Heart left ventricle (tissue), 16 donors: ENCODE measurements at regions not wholly inside any gene's neighbourhood (a gene's known extent, or its start where the extent isn't known, plus 50 kb on each side); places are given as distances from the start of the nearest gene placed in this dataset.

Experiments
- ATAC-seq, 4 donors: fragments of 200-7000 bp; cut with Tn5 transposase; one replicate each; pipeline ENCODE4 v1.9.1; 2020 to 2022; ENCODE audit warnings: moderate library complexity in 4 of 4, mild to moderate bottlenecking in 3 of 4, moderate number of reproducible peaks in 1 of 4
- DNase-seq, 5 donors: peaks; one replicate each; pipeline ENCODE4 v3.0.0-alpha.2; 2020
- H3K27ac ChIP-seq, 12 donors: fragments of 200-600 bp; sonication (generic) in 4 of 12; one replicate each; pipeline versions ENCODE4 v1.5.0 to v1.8.0; 2016 to 2022; ENCODE audit warnings: mild to moderate bottlenecking in 2 of 12
- H3K27me3 ChIP-seq, 9 donors: fragments of 200-600 bp; sonication (generic) in 2 of 9; one replicate each; pipeline versions ENCODE4 v1.5.1 to v1.8.0; 2016 to 2022; ENCODE audit warnings: mild to moderate bottlenecking in 3 of 9
- H3K36me3 ChIP-seq, 9 donors: fragments of 200-600 bp; sonication (generic) in 2 of 9; one replicate each; pipeline versions ENCODE4 v1.5.0 to v1.8.0; 2018 to 2022; ENCODE audit warnings: mild to moderate bottlenecking in 2 of 9
- H3K4me1 ChIP-seq, 12 donors: fragments of 200-600 bp; sonication (generic) in 4 of 12; one replicate each; pipeline versions ENCODE4 v1.5.0 to v1.8.0; 2016 to 2022; ENCODE audit warnings: mild to moderate bottlenecking in 3 of 12
- H3K4me3 ChIP-seq, 12 donors: fragments of 200-600 bp; sonication (generic) in 4 of 12; one replicate each; pipeline versions ENCODE4 v1.5.0 to v1.8.0; 2017 to 2022; ENCODE audit warnings: mild to moderate bottlenecking in 9 of 12, moderate library complexity in 4 of 12
- H3K9me3 ChIP-seq, 12 donors: fragments of 200-600 bp; sonication (generic) in 4 of 12; one replicate each; pipeline versions ENCODE4 v1.5.0 to v1.8.0; 2016 to 2022; ENCODE audit warnings: mild to moderate bottlenecking in 1 of 12
- CTCF ChIP-seq, 12 donors: fragments of 200-600 bp; sonication (generic) in 4 of 12; IDR thresholded peaks; one replicate each; pipeline versions ENCODE4 v1.5.0 to v1.8.0; 2018 to 2022; ENCODE audit warnings: antibody characterized with exemption in 12 of 12, mild to moderate bottlenecking in 5 of 12
- POLR2A ChIP-seq, 2 donors: fragments of 450-650 bp; IDR thresholded peaks; one replicate each; pipeline ENCODE4 v1.6.1; 2017; ENCODE audit warnings: antibody characterized with exemption in 2 of 2, mild to moderate bottlenecking in 2 of 2, moderate library complexity in 2 of 2
- WGBS, 4 donors: extraction: QIAGEN DNeasy Blood & Tissue Kit in 2 of 4; methylation state at CpG; one replicate each; pipeline versions ENCODE4 v1.1.5 to v1.1.7; 2013 to 2018; 5-methylcytosine and 5-hydroxymethylcytosine counted together
- intact Hi-C, 10 donors: fragments of 100-400 bp; cut with DNase I; formaldehyde crosslinking; loops; one replicate each; pipeline versions ENCODE4 v1.11.1 to v1.14.2; 2022
- donor health status: ischemic (EF 13 %, LVEDD 7.1; RV severe dilation, severe dysfunction).
- donor health status: healthy with polysubstance abuse.
- donor health status: DM: no; HTN: yes; CAD: no.
- donor health status: DM: no; HTN: no; CAD: no.
- donor health status: ischemic (EF 25% LVEDD 6.9; RV normal size, moderate dysfunction).
- donor health status: ischemic (EF 25% LVEDD 5.7; RV mildly dilated, moderate dysfunction).
- donor health status: healthy.
- donor health status: DM: yes; HTN: yes; CAD: no.
- donor health status: ischemic (EF 35%, LVEDD 5.7; RV mildly dilated, moderate dysfunction).
- donor health status: nonischemic (EF 11% LVEDD 7.7; RV severe dilation, severe dysfunction).
- donor health status: DM: yes; HTN: yes; CAD: no.
- donor health status: PGD.
- donor health status: ischemic (EF 29% LVEDD 5.4; RV normal size, mild dysfunction).
- donor health status: nonischemic (EF 23%, LVEDD 6.1; RV moderate dilation, normal function).

DNA sequence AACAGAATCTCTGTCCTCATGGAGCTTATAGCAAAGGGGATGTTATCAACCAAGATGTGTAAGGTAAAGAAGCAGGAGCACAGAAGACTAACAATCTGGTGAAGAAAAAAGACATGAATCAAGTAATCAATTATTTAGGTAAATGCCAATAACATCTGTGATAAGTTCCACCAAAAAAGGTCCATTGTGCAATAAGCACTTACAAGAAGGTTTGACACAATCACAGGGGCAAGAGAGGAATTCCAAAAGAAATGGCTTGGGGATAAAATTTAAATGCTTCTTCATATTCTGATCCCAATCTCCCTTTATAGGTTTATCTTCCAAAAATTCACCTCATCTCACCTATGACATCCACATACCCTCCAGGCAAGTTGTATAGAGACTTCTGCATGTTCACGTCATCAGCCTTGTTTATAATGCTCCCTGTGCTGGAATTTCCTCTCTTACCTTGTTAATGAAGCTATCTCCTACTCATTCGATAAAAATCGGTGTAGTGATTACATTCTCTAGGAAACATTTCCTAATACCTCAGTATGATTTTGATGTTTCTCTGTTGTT, 53.6 kb upstream of the DPT start:
- intact Hi-C loops = no loop called here
- 79 to 89% (median 83%) methylated on average over 3 of the region's 3 CpGs for WGBS, 4 donors

DNA sequence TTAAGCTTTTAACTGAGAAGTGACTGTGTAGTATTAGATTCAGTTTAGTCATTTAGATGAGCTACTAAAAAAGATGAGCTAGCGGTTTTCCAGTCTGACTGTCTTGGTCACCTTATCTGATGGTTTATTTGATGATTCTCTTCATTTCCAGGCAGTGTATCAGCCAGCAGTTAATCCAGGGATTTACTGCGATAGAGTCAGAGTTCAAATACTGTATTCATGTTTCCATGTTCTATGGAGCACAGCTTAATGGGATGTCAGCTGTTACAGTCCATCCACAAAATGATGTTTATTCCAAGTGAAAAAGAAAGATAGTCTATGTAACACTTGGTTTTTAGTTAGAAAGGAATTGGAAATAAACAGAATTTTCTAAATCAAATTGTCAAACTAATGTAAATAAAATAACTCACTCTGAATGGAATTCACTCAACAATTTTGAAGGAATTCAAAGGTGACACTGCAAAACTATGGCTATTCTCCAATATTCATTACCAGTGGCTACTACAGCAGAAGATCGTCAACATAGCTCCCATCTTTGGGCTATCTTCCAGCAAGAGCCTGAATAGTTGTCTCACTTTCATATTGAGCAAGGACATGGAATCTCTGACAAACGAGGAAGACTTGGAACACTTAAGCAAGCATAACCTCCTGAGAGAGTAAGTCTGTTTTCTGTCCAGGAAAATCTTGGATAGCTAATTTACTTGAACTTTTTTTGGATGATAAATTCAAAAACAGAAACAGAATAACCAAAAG, 54.6 kb upstream of the DPT start:
- Histone ChIP-seq H3K9me3 (no peaks in the 10 kb centered on the region), H3K27ac (peak overlapping the region in 4 of 12 donors; percentile 7 to 27 (median 15)), H3K27me3 (no peaks in the 10 kb centered on the region), H3K4me3 (no peak overlapping the region), H3K36me3 (no peaks in the 10 kb centered on the region), H3K4me1 (peaks cover 0 to 7% (median 0%) of the 10 kb centered on the region in 12 donors)
- ATAC-seq (peak; percentile 61 to 87 (median 78)), DNase-seq (peak in 1 of 5 donors; percentile 41)
- TF ChIP-seq POLR2A (IDR thresholded peaks at IDR 0.05) (no peak), CTCF (IDR thresholded peaks at IDR 0.05) (no peak)
- 38 to 55% (median 49%) methylated on average over 4 of the region's 4 CpGs for WGBS, 4 donors
- intact Hi-C loops = no loop called here

More for the DNA sequence above, 53.6 kb upstream of the DPT start:
- no peaks in the 10 kb centered on the region for H3K27me3 ChIP-seq
- no peak for ATAC-seq
- H3K4me1 ChIP-seq = peaks cover 0 to 7% (median 0%) of the 10 kb centered on the region in 12 donors
- H3K4me3 ChIP-seq = no peak overlapping the region
- no peaks in the 10 kb centered on the region for H3K9me3 ChIP-seq
- no peaks in the 10 kb centered on the region for H3K36me3 ChIP-seq
- TF ChIP-seq CTCF (IDR thresholded peaks at IDR 0.05) (no peak), POLR2A (IDR thresholded peaks at IDR 0.05) (no peak)
- no peak for DNase-seq
- H3K27ac ChIP-seq = no peak overlapping the region

DNA sequence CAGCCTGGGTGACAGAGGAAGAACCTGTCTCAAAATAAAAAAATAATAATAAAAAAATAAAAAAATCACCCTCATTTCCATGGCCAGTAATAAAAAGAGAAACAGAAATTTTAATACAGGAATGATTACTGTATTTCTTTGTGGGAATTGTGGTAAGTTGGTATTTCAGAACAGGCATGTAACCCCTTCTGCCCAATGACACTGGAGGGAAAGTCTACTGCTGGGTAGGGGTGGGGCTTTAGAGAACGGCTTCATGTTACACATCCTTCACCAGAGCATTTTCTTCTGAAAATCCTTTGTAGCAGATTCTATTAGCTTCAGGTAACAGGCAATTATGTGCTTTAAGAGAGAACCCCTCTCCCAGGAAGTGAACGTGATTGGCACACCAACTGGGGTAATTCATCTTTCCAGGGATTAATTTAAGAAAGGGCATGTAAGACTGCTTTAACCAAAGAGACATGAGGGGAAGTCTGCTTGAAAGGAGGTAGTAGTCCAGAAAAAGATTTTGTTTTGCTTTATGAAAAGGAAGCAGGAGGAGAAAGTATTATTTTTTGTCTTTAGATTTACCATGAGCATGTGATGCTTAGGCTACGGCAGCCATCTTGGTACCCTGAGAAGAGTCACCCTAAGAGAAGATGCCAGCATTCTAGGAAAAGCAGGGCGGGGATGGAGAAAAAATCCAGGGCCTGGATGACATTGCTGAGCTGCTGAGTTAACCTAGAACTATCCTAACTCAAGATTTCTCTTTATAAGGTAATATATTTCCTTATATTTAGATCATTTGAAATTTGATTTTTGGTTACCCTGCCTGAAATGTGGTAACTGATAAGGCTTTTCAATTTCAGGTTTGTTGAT, 57.7 kb upstream of the DPT start:
- TF ChIP-seq POLR2A (IDR thresholded peaks at IDR 0.05) (no peak), CTCF (IDR thresholded peaks at IDR 0.05) (no peak)
- peaks cover 0 to 7% (median 0%) of the 10 kb centered on the region in 12 donors for H3K4me1 ChIP-seq
- ATAC-seq = no peak
- WGBS, 4 donors = 70 to 94% (median 87%) methylated on average over 4 of the region's 4 CpGs
- intact Hi-C loops = no loop called here
- no peaks in the 10 kb centered on the region for H3K36me3 ChIP-seq
- no peak overlapping the region for H3K27ac ChIP-seq
- no peak for DNase-seq
- H3K4me3 ChIP-seq = no peak overlapping the region
- no peaks in the 10 kb centered on the region for H3K27me3 ChIP-seq
- H3K9me3 ChIP-seq = no peaks in the 10 kb centered on the region

GRCh38 chr1:168788258-168788657, 59.3 kb upstream of the DPT start:
- WGBS, 4 donors = 88 to 100% (median 92%) methylated on average over 1 of the region's 1 CpG
- no peaks in the 10 kb centered on the region for H3K36me3 ChIP-seq
- intact Hi-C loops = no loop called here
- DNase-seq (no peak), ATAC-seq (no peak)
- no peaks in the 10 kb centered on the region for H3K27me3 ChIP-seq
- no peak overlapping the region for H3K27ac ChIP-seq
- no peak overlapping the region for H3K4me3 ChIP-seq
- H3K9me3 ChIP-seq = no peaks in the 10 kb centered on the region
- peaks cover 0 to 7% (median 0%) of the 10 kb centered on the region in 12 donors for H3K4me1 ChIP-seq
- TF ChIP-seq POLR2A (IDR thresholded peaks at IDR 0.05) = no peak
- no peak for TF ChIP-seq CTCF (IDR thresholded peaks at IDR 0.05)
